GM12865 (cell line): ENCODE measurements at regions not wholly inside any gene's neighbourhood (a gene's known extent, or its start where the extent isn't known, plus 50 kb on each side); places are given as distances from the start of the nearest gene placed in this dataset.

Experiments
- DNase-seq: peaks from one replicate; pipeline ENCODE4 v3.0.0; 2010; ENCODE audit warnings: low read depth
- H3K4me3 ChIP-seq: 2 replicates; pipeline ENCODE4 v1.5.1; 2011; ENCODE audit warnings: mild to moderate bottlenecking, low read depth, low read length, control low read depth
- TF ChIP-seq, protein P1 (sequence below): IDR thresholded peaks from 2 replicates; pipeline ENCODE4 v1.5.1; 2011; ENCODE audit warnings: low read length, control low read depth, low read depth, inconsistent platforms; ENCODE audit not compliant: insufficient read depth; ENCODE audit errors: missing control alignments

DNA sequence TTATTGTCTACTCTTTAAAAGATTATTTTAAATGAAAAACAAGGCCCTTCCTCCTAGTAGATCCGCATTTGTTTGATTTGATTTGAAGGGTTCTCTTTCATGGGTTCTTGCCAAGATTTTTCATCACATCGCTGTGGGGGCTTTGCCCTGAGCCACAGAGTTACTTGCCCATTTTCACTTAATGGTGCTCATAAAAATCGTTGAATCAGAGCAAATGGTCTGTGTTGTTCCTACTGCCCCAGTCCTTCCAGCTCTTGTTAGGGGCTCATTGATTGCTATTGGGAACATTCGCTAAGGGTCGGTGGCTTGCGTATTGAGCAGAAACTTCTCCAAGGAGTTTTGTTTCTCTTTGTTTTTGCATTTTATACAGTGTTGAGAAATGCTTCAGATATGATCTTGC, 1023.4 kb upstream of the CDH8 start:
- no peak for DNase-seq
- TF ChIP-seq, protein P1, sequence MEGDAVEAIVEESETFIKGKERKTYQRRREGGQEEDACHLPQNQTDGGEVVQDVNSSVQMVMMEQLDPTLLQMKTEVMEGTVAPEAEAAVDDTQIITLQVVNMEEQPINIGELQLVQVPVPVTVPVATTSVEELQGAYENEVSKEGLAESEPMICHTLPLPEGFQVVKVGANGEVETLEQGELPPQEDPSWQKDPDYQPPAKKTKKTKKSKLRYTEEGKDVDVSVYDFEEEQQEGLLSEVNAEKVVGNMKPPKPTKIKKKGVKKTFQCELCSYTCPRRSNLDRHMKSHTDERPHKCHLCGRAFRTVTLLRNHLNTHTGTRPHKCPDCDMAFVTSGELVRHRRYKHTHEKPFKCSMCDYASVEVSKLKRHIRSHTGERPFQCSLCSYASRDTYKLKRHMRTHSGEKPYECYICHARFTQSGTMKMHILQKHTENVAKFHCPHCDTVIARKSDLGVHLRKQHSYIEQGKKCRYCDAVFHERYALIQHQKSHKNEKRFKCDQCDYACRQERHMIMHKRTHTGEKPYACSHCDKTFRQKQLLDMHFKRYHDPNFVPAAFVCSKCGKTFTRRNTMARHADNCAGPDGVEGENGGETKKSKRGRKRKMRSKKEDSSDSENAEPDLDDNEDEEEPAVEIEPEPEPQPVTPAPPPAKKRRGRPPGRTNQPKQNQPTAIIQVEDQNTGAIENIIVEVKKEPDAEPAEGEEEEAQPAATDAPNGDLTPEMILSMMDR, result no peak

DNA sequence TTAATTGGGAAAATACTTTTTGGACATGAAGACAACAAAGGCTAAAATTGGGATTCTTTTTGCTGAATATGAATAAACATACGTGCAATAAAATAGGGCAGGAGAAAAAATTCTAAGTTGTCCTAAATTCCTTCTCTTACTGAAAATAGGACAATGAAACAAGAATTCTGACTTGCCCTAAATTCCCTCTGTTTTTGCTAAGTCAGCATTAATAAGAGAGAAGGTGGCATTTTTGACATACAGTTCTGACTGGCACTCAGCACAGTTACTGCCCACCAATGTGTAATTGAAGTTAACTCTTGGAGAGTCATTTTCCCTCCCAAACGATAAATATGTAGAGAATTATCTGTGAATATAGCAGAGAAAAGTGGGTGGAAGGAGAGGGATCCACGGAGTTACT, 1021.1 kb upstream of the CDH8 start:
- no peak for DNase-seq
- no peak overlapping the region for H3K4me3 ChIP-seq
- TF ChIP-seq, protein P1, result no peak

More for the DNA sequence above, 1023.4 kb upstream of the CDH8 start:
- no peak overlapping the region for H3K4me3 ChIP-seq

- no peak overlapping the region for H3K4me3 ChIP-seq
- TF ChIP-seq, protein P1, result no peak
Observed at GRCh38 chr16:63050391-63050790, 1014.2 kb upstream of the CDH8 start.

DNA sequence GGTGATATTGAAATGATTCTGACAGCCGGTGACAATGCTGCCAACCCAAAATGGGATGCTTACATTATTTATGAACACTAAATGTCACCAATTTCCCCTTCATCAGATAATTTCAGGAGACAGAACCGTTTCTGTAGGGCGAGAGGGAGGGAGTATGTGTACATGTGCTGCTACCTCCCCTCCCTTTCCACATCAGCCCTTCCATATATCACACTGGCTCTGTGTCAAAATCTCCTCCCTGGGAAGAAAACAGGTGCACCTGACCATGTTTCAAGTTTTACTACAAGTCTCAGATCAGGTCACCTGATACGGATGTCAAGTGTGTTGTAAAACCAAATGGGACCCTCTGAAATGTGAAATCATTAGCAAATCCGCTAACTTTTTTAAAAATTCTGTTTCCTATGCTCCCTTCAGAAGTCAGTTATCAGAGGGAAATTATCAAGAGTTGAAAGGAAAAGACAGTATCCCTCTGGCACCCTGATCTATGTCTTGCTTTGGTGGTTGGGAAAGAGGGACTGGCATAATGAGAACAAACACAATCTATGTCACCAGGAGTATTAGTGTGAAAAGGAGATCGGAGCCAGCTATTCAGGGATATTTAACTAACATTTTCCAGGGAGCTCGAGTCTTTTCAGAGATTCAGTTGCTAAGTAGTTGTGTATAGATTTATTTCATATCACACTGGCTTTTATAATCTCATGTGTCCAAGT, 1002.3 kb upstream of the CDH8 start:
- DNase-seq, result no peak
- TF ChIP-seq, protein P1, result no peak
- no peak overlapping the region for H3K4me3 ChIP-seq

More at GRCh38 chr16:63050391-63050790, 1014.2 kb upstream of the CDH8 start:
- DNase-seq, result no peak

DNA sequence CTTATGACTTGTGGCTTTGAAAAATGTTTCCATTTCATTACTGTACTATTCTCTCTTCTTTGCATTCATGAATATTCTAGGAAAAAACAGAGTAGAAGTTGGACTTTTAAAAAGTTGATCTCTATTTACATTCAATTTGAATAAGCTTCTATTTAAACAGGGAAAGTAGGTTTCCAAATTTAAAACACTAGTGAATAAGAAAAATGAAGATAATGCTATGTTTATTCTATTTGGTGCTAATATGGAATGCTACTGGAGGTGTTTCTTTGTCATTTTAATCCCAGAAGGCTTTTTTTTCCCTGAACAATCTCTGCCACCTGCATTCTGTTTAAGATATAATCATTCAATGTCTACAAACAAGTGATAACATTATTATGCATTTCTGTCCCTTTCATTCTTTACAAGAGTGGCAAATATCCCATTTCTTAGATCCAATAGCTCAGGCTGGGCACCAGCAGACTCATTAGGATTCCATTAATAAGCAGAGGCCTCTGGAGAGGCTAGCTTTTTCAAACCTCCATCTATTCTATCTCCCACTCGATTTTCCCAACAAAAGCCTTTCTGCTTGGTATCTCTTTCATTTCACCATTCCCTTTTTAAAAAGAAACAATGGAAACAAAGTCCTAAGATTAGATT, 1001.6 kb upstream of the CDH8 start:
- H3K4me3 ChIP-seq, result no peak overlapping the region
- no peak for DNase-seq
- TF ChIP-seq, protein P1, result no peak

GRCh38 chr16:63018581-63019223, 982.5 kb upstream of the CDH8 start:
- DNase-seq, result no peak
- TF ChIP-seq, protein P1, result no peak
- no peak overlapping the region for H3K4me3 ChIP-seq
